SU-DHL-6 (cell line): ENCODE measurements at regions not wholly inside any gene's neighbourhood (a gene's known extent, or its start where the extent isn't known, plus 50 kb on each side); places are given as distances from the start of the nearest gene placed in this dataset.

Experiments
- EZH2phosphoT487 ChIP-seq: fragments of 200-600 bp; sonication (generic), shearing (Covaris generic); conservative IDR thresholded peaks from 2 replicates; pipeline ENCODE4 v1.6.1; 2018; ENCODE audit warnings: mild to moderate bottlenecking, antibody characterized with exemption, low read length, moderate library complexity, mixed read lengths
- TF ChIP-seq, protein P1 (sequence below): fragments of 200-600 bp; sonication (generic); IDR thresholded peaks from one replicate; pipeline ENCODE4 v1.5.1; 2017; ENCODE audit warnings: antibody characterized with exemption, mild to moderate bottlenecking, low read length, moderate library complexity; ENCODE audit not compliant: insufficient read depth, poor library complexity, severe bottlenecking

DNA sequence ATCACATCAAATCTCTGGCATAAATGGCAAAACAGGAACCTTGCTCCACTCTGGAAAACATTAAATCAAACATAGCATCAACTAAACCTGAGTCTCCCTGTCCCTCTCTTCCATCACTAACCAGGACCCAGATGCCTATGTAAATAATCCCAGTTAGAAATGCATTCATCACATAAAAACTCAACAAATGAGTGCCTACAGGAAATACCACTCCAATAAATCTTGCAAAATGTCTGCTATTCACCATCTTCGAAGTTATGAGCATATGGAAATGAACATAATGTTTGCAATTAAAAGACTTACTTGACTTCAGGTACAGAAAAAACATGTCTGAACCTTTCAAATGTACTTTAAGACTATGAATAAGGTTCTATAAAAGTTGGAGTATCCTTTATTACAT lies 425.0 kb downstream of the CDH11 start:
- TF ChIP-seq, protein P1, sequence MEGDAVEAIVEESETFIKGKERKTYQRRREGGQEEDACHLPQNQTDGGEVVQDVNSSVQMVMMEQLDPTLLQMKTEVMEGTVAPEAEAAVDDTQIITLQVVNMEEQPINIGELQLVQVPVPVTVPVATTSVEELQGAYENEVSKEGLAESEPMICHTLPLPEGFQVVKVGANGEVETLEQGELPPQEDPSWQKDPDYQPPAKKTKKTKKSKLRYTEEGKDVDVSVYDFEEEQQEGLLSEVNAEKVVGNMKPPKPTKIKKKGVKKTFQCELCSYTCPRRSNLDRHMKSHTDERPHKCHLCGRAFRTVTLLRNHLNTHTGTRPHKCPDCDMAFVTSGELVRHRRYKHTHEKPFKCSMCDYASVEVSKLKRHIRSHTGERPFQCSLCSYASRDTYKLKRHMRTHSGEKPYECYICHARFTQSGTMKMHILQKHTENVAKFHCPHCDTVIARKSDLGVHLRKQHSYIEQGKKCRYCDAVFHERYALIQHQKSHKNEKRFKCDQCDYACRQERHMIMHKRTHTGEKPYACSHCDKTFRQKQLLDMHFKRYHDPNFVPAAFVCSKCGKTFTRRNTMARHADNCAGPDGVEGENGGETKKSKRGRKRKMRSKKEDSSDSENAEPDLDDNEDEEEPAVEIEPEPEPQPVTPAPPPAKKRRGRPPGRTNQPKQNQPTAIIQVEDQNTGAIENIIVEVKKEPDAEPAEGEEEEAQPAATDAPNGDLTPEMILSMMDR: no peak
- no peak for TF ChIP-seq EZH2phosphoT487
